H1 (cell line): ENCODE measurements at regions not wholly inside any gene's neighbourhood (a gene's known extent, or its start where the extent isn't known, plus 50 kb on each side); places are given as distances from the start of the nearest gene placed in this dataset.

Source experiments
- CTCF ChIA-PET: fragments of 300-600 bp; sonication (Branson Sonifier 250); formaldehyde crosslinking; loops from one replicate; lab custom pipeline; 2021; ENCODE audit not compliant: partially characterized antibody; lab: Charles Lee
- POLR2A ChIA-PET: fragments of 300-600 bp; sonication (Branson Sonifier 250); formaldehyde crosslinking; loops from one replicate; lab custom pipeline; 2021; ENCODE audit warnings: inconsistent platforms; ENCODE audit not compliant: partially characterized antibody; lab: Charles Lee
- DNase-seq, 2 experiments: peaks; one replicate each; pipeline versions ENCODE4 v3.0.0 to v3.0.0-alpha.2; 2010 to 2022; ENCODE audit warnings: low spot score in 2 of 2, low read depth in 1 of 2, mixed read lengths in 1 of 2
- FAIRE-seq: peaks from 2 replicates; lab custom pipeline; 2011; peaks lifted over from hg19 to GRCh38; lab: Jason Lieb, UNC
- H2AFZ ChIP-seq: 2 replicates; pipeline ENCODE4 v1.8.1; 2012; ENCODE audit warnings: low read length, inconsistent platforms
- H2AK5ac ChIP-seq: 2 replicates; pipeline ENCODE4 v1.6.1; 2013; ENCODE audit warnings: low read depth, low read length
- H2BK120ac ChIP-seq: replicated peaks from 2 replicates; pipeline ENCODE3; 2013; ENCODE audit warnings: low read depth, low read length, inconsistent platforms
- H2BK12ac ChIP-seq: 2 replicates; pipeline ENCODE4 v1.6.1; 2013; ENCODE audit warnings: low read depth, low read length
- H2BK15ac ChIP-seq: 2 replicates; pipeline ENCODE4 v1.6.1; 2013; ENCODE audit warnings: low read length
- H2BK20ac ChIP-seq: 2 replicates; pipeline ENCODE4 v1.6.1; 2013; ENCODE audit warnings: low read length
- H2BK5ac ChIP-seq: 2 replicates; pipeline ENCODE4 v1.6.1; 2013; ENCODE audit warnings: low read depth, low read length
- H3K14ac ChIP-seq: 2 replicates; pipeline ENCODE4 v1.6.1; 2013; ENCODE audit warnings: inconsistent platforms; ENCODE audit not compliant: insufficient read length
- H3K18ac ChIP-seq: 2 replicates; pipeline ENCODE4 v1.6.1; 2013; ENCODE audit warnings: low read length; ENCODE audit errors: extremely low read depth
- H3K23ac ChIP-seq: 2 replicates; pipeline ENCODE4 v1.6.1; 2013; ENCODE audit warnings: inconsistent platforms; ENCODE audit not compliant: insufficient read length
- H3K23me2 ChIP-seq: 2 replicates; pipeline ENCODE4 v1.6.1; 2013; ENCODE audit warnings: low read depth, low read length
- H3K27ac ChIP-seq: 2 replicates; pipeline ENCODE4 v1.6.1; 2011; ENCODE audit warnings: low read depth, low read length, inconsistent platforms
- H3K27me3 ChIP-seq, 4 experiments: replicated peaks in 1 of 4; 1 replicate in 1 of 4; 2 replicates in 3 of 4; pipeline versions ENCODE4 v1.6.1 to v1.8.1; 2011 to 2013; ENCODE audit warnings: low read length in 3 of 4, mild to moderate bottlenecking in 3 of 4, inconsistent platforms in 2 of 4, mixed read lengths in 2 of 4, moderate library complexity in 1 of 4; ENCODE audit not compliant: control insufficient read depth in 3 of 4, insufficient read depth in 3 of 4; ENCODE audit errors: extremely low read depth in 1 of 4
- H3K36me3 ChIP-seq, 4 experiments: 2 replicates each; pipeline versions ENCODE4 v1.6.1 to v1.8.1; 2011 to 2013; ENCODE audit warnings: mild to moderate bottlenecking in 4 of 4, low read length in 3 of 4, moderate library complexity in 2 of 4, control low read depth in 1 of 4, inconsistent platforms in 1 of 4; ENCODE audit not compliant: insufficient read depth in 4 of 4, control insufficient read depth in 2 of 4
- H3K4ac ChIP-seq: replicated peaks from 2 replicates; pipeline ENCODE3; 2013; ENCODE audit warnings: low read length, low read depth, mixed read lengths, inconsistent platforms; ENCODE audit not compliant: insufficient read length
- H3K4me1 ChIP-seq, 4 experiments: replicated peaks in 1 of 4; 1 replicate in 1 of 4; 2 replicates in 3 of 4; pipeline versions ENCODE4 v1.6.1 to v1.8.1; 2011 to 2013; ENCODE audit warnings: low read length in 3 of 4, inconsistent platforms in 2 of 4, mixed read lengths in 1 of 4; ENCODE audit not compliant: insufficient read depth in 4 of 4, control insufficient read depth in 3 of 4
- H3K4me2 ChIP-seq, 2 experiments: 2 replicates each; pipeline versions ENCODE4 v1.6.1 to v1.8.1; 2011 to 2013; ENCODE audit warnings: low read depth in 2 of 2, low read length in 2 of 2, control low read depth in 1 of 2, inconsistent platforms in 1 of 2, mild to moderate bottlenecking in 1 of 2; ENCODE audit not compliant: insufficient read depth in 1 of 2
- H3K4me3 ChIP-seq, 4 experiments: fragments of 200-600, 300-600 bp in 1 of 4; sonication (generic), shearing (Covaris generic), sonication (Bioruptor Twin) in 1 of 4; 2 replicates each; pipeline versions ENCODE4 v1.5.1 to v1.8.1; 2011 to 2016; ENCODE audit warnings: low read length in 4 of 4, low read depth in 3 of 4, control low read depth in 2 of 4, inconsistent platforms in 2 of 4, mild to moderate bottlenecking in 2 of 4, mixed read lengths in 1 of 4, moderate library complexity in 1 of 4; ENCODE audit not compliant: insufficient read depth in 2 of 4; ENCODE audit errors: extremely low read depth in 1 of 4
- H3K56ac ChIP-seq: replicated peaks from 2 replicates; pipeline ENCODE3; 2013; ENCODE audit warnings: low read depth, mild to moderate bottlenecking, mixed read lengths, low read length, inconsistent platforms; ENCODE audit not compliant: insufficient read length
- H3K79me1 ChIP-seq: 2 replicates; pipeline ENCODE4 v1.6.1; 2013; ENCODE audit warnings: low read depth, low read length, control low read depth
- H3K79me2 ChIP-seq, 2 experiments: 2 replicates each; pipeline versions ENCODE4 v1.6.1 to v1.8.1; 2012 to 2013; ENCODE audit warnings: low read length in 2 of 2, mild to moderate bottlenecking in 2 of 2, inconsistent platforms in 1 of 2; ENCODE audit not compliant: insufficient read depth in 2 of 2, control insufficient read depth in 1 of 2
- H3K9ac ChIP-seq, 4 experiments: replicated peaks in 1 of 4; 1 replicate in 1 of 4; 2 replicates in 3 of 4; pipeline versions ENCODE4 v1.6.1 to v1.8.1; 2011 to 2013; ENCODE audit warnings: low read depth in 3 of 4, low read length in 3 of 4, control low read depth in 2 of 4, mild to moderate bottlenecking in 2 of 4, moderate library complexity in 2 of 4, inconsistent platforms in 1 of 4; ENCODE audit errors: extremely low read depth in 1 of 4
- H3K9me3 ChIP-seq, 2 experiments: 2 replicates each; pipeline versions ENCODE4 v1.6.1 to v1.8.1; 2012 to 2013; ENCODE audit warnings: mild to moderate bottlenecking in 2 of 2, moderate library complexity in 2 of 2, control low read depth in 1 of 2, inconsistent platforms in 1 of 2, low read depth in 1 of 2, low read length in 1 of 2, mixed read lengths in 1 of 2; ENCODE audit not compliant: insufficient read depth in 2 of 2
- H4K20me1 ChIP-seq, 2 experiments: replicated peaks in 1 of 2; 2 replicates each; pipeline versions ENCODE3 to v1.8.1; 2011 to 2013; ENCODE audit warnings: inconsistent platforms in 2 of 2, low read length in 2 of 2, mild to moderate bottlenecking in 1 of 2; ENCODE audit not compliant: insufficient read depth in 2 of 2, control insufficient read depth in 1 of 2
- H4K5ac ChIP-seq: 2 replicates; pipeline ENCODE4 v1.6.1; 2013; ENCODE audit warnings: low read length, low read depth, mixed read lengths, inconsistent platforms; ENCODE audit not compliant: insufficient read length
- H4K8ac ChIP-seq: 2 replicates; pipeline ENCODE4 v1.8.0; 2013; ENCODE audit warnings: mild to moderate bottlenecking, moderate library complexity, low read length, inconsistent platforms; ENCODE audit not compliant: insufficient read depth; ENCODE audit errors: extremely low read depth
- H4K91ac ChIP-seq: replicated peaks from 2 replicates; pipeline ENCODE3; 2013; ENCODE audit warnings: low read length, mixed read lengths, inconsistent platforms; ENCODE audit not compliant: insufficient read length
- SP1 ChIP-seq: IDR thresholded peaks from 2 replicates; pipeline ENCODE4 v1.6.1; 2011; ENCODE audit warnings: low read depth, low read length
- ZNF274 ChIP-seq: IDR thresholded peaks from 2 replicates; pipeline ENCODE4 v1.7.0; 2012; ENCODE audit warnings: low read length, borderline replicate concordance; ENCODE audit errors: extremely low read depth
- WGBS, 2 experiments: shearing (Covaris generic) in 1 of 2; methylation state at CpG; one replicate each; pipeline versions ENCODE4 v1.1.6 to v1.1.7; 2013 to 2015; ENCODE audit warnings: low lambda C conversion rate in 2 of 2, mixed read lengths in 2 of 2, inconsistent platforms in 1 of 2, low coverage in 1 of 2, missing lambda C conversion rate in 1 of 2; ENCODE audit not compliant: insufficient replicate concordance in 2 of 2, insufficient coverage in 1 of 2, insufficient read length in 1 of 2; ENCODE audit errors: extremely low coverage in 1 of 2, missing lambda C conversion rate in 1 of 2; 5-methylcytosine and 5-hydroxymethylcytosine counted together

GRCh38 chr18:26630596-26630995 is 82.2 kb upstream of the KCTD1 start:
- H3K79me1 ChIP-seq: no peaks in the 10 kb centered on the region
- no peak overlapping the region for H3K23ac ChIP-seq
- no peaks in the 10 kb centered on the region for H3K27me3 ChIP-seq
- no peaks in the 10 kb centered on the region for H4K20me1 ChIP-seq
- H2BK15ac ChIP-seq: no peak overlapping the region
- no peak overlapping the region for H4K8ac ChIP-seq
- H2BK12ac ChIP-seq: no peak overlapping the region
- H3K4me2 ChIP-seq: no peak overlapping the region
- H3K4me3 ChIP-seq: no peak overlapping the region
- no peak for FAIRE-seq
- H4K5ac ChIP-seq: no peak overlapping the region
- ChIA-PET CTCF (interaction anchor here (0.8 to 4.1 kb wide), 2 partner anchors 9 to 18 kb away, joined by 3 to 17 read pairs; no protein-coding TSS in a partner anchor), POLR2A (no interaction called here)
- no peak overlapping the region for H3K56ac ChIP-seq
- H3K27ac ChIP-seq: no peak overlapping the region
- no peaks in the 10 kb centered on the region for H3K23me2 ChIP-seq
- H3K4ac ChIP-seq: no peak overlapping the region
- no peak overlapping the region for H2BK20ac ChIP-seq
- no peaks in the 10 kb centered on the region for H3K79me2 ChIP-seq
- H2BK5ac ChIP-seq: no peak overlapping the region
- no peaks in the 10 kb centered on the region for H3K36me3 ChIP-seq
- WGBS, 2 experiments: 89% methylated on average over 4 of the region's 4 CpGs; no CpG with 5 or more reads in 1 of the 2 experiments
- no peaks in the 10 kb centered on the region for H3K4me1 ChIP-seq
- H4K91ac ChIP-seq: no peak overlapping the region
- TF ChIP-seq ZNF274 (no peak), SP1 (no peak)
- no peak overlapping the region for H3K18ac ChIP-seq
- no peak overlapping the region for H2AFZ ChIP-seq
- DNase-seq: no peak
- H3K14ac ChIP-seq: no peak overlapping the region
- no peak overlapping the region for H2AK5ac ChIP-seq
- peaks cover 4% of the 10 kb centered on the region in 2 experiments; a peak in 2 of 4 replicates for H3K9me3 ChIP-seq
- no peak overlapping the region for H3K9ac ChIP-seq
- H2BK120ac ChIP-seq: no peak overlapping the region
